GM12892 (cell line): ENCODE measurements at regions not wholly inside any gene's neighbourhood (a gene's known extent, or its start where the extent isn't known, plus 50 kb on each side); places are given as distances from the start of the nearest gene placed in this dataset.

Source experiments
- DNase-seq: peaks from one replicate; pipeline ENCODE4 v3.0.0; 2011; ENCODE audit not compliant: insufficient read length
- FAIRE-seq: peaks from 2 replicates; lab custom pipeline; 2011; peaks lifted over from hg19 to GRCh38; lab: Jason Lieb, UNC
- POLR2A ChIP-seq: IDR thresholded peaks from 2 replicates; pipeline ENCODE4 v1.6.1; 2011; ENCODE audit warnings: low read depth, low read length, control low read depth
- POLR2AphosphoS5 ChIP-seq: IDR thresholded peaks from 2 replicates; pipeline ENCODE4 v1.6.1; 2011; ENCODE audit warnings: low read depth, low read length, control low read depth
- TAF1 ChIP-seq: IDR thresholded peaks from 2 replicates; pipeline ENCODE4 v1.6.1; 2011; ENCODE audit warnings: low read depth, mild to moderate bottlenecking, control low read depth, low read length, borderline replicate concordance

DNA sequence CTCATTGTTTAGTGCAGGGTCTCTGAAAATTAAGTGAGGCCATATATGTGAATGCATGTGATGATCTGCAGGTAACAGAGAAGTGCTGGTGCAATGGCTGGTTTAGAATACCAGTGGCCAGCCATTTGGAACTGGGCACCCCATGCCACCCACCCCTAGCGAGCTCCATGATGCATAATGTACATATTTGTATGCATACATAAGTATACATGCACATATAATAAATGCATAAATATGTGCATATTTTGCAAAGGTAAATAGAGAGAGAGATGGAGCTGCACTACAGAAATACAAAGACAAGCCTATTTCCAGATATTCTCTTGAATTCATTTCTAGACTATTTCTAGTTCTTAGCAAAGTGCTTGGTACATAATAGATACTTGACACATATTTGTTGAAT lies 68.5 kb upstream of the IGSF21 start:
- FAIRE-seq: no peak
- TF ChIP-seq TAF1 (no peak), POLR2AphosphoS5 (no peak), POLR2A (no peak)
- no peak for DNase-seq

DNA sequence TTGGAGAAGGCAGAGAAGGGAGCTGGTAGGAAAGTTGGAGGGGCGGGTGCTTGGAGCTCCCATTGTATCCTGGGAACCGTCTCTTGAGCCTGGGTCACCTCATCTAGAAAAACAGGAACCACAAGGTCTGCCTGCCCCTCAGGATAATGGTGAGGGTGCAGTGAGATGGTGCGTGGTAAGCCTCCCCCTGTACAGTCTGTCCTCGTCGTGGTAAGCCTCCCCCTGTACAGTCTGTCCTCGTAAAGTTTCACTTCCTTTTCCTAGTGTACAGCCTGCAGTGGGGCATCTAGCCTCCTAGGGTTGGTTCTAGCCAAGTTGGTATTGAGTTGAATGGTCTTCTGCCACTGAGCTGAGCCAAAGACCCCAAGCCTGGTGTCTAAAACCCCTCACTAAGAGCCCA lies 66.5 kb upstream of the IGSF21 start:
- TF ChIP-seq POLR2A: no peak
- TF ChIP-seq POLR2AphosphoS5: no peak
- TF ChIP-seq TAF1: no peak
- DNase-seq: no peak
- peak; percentile 78 for FAIRE-seq

DNA sequence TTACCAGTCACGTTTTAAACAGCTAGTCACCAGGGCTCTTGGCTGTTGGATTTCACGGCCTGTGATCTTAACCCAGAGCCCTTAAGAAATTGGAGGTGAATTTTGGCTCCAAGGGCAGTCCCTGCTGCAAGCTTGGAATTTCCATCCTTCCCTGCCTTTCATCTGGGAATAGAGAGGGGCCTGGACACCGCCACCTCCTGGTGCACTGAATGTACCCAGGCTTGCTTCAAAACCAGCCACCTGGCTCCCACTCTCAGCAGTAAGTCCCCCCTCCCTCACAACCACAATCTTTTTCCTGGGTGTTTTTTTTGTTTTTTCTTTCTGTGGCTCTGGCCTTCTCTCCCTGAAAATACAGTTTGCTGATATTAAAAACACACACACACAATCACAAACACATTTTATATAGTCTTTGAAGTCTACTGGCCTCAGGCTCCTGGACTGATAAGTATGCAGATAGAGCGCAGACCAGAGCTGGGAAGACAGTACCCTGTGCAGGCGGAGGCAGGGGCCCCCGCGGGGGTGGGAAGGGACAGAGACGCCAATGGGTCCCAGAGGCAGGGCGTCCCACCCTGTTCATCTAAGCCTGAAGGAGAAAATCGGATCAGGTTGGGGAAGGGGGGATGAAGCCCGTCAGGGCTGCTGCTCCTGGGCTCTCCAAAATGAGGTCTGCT lies 65.8 kb upstream of the IGSF21 start:
- TF ChIP-seq POLR2AphosphoS5 (no peak), TAF1 (no peak), POLR2A (no peak)
- FAIRE-seq (no peak), DNase-seq (no peak)

DNA sequence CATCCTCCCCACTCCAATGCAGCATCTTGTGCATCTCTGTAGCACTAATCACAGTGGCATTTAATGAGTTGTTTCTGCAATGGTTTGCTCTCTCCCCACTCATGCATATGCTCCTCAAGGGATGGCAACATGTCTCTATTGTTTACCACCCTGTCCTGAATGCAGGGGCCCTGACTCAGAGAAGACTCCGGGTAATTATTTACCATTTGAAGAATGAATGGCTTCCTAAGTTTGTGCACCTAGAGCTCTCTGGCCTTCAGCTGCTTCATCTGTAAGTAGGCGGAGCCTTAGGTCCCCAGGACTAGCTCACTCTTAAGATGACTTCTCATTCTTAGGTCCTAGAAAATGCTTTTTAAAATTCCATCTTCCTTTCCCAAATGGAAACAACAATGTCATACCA lies 63.7 kb upstream of the IGSF21 start:
- no peak for DNase-seq
- FAIRE-seq: no peak
- TF ChIP-seq POLR2A (no peak), TAF1 (no peak), POLR2AphosphoS5 (no peak)

DNA sequence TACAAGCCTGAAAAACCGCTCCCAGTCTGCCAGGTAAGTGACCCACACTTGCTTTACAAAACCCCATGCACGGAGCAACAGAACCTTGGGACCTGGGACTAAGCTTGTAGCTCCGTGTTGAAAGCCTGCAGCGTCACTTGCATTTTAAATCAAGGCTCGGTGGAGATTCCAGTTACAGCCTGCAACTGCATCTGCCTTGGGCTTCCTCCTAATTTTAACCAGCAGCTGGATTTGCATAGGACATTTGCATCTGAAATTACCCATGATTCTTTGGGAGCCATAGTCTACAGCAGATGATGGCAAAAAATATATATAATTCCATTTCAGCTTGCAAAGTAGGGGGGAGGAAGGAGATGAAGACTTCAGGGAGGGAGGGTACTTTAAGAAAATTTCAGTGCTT lies 62.4 kb upstream of the IGSF21 start:
- TF ChIP-seq POLR2AphosphoS5: no peak
- no peak for TF ChIP-seq POLR2A
- TF ChIP-seq TAF1: no peak
- FAIRE-seq (no peak), DNase-seq (no peak)

DNA sequence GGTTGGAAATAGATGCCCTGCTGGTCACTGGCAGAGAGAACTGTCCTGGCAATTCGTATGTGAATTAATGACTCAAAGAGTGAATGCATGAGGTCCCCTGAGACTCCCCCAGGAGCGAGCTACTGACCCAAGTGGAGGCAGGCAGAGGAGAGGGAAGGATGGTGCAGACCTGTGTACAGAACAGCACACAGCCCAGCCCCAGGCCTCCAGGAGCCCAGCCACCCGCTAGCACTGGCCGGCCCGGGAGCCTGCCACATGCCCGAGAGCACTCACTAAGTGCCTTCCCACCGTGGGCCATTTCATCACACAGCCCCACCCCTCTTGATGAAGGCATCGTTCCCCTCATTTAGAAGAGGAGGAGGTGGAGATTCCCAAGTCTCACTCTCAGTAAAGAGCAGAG lies 62.0 kb upstream of the IGSF21 start:
- FAIRE-seq (no peak), DNase-seq (no peak)
- TF ChIP-seq POLR2A: no peak
- TF ChIP-seq TAF1: no peak
- TF ChIP-seq POLR2AphosphoS5: no peak

DNA sequence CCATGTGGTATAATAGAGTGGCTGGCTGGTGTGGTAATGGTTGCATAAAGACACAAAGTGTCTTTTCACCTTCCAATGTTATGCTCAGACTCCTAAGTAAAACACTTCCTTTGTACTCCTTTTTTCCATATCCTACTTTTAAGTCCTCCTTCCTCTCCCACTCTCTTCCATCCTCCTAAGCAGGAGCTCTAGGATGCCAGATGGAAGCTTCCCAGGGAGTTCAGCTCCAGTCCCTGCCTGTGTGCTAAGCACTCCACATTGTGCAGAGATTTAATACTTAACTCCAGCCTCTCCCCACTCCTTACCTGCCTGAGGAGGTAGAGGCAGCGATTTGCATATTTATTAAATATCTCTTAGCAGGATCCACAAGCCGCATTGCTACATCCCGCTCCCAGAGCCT lies 60.5 kb upstream of the IGSF21 start:
- FAIRE-seq: no peak
- TF ChIP-seq POLR2AphosphoS5: no peak
- no peak for TF ChIP-seq TAF1
- no peak for TF ChIP-seq POLR2A
- DNase-seq: no peak

DNA sequence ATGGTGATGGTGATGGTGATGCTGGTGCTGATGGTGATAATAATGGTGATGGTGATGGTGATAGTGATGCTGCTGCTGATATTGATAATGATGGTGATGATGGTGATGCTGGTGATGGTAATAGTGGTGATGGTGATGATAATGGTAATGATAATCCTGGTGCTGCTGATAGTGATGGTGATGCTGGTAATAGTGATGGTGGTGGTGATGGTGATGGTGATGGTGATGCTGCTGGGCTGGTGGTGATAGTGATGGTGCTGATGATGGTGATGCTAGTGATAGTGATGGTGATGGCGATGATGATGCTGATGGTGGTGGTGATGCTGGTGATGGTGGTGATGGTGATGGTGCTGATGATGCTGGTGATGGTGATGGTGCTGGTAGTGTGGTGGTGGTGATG lies 58.4 kb upstream of the IGSF21 start:
- TF ChIP-seq TAF1 (no peak), POLR2A (no peak), POLR2AphosphoS5 (no peak)
- no peak for FAIRE-seq
- no peak for DNase-seq

DNA sequence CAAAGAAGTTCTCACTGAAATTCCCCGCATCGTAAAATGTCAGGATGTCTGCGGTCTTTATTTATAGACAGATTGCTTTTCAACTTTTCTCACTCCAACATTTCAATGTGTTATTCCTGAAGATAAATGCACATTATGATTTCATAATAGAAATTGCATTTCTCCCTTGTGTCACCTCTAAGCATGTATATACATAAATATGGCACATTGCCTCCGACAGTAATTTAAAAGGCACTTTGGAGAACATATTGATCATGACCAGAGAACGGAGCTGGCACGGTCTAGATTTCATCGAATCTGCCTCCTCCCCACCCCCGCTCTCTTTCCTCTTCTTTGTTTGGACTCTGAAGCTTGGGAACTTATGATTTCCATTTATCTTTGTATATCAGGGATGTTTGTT lies 54.9 kb upstream of the IGSF21 start:
- no peak for TF ChIP-seq TAF1
- no peak for TF ChIP-seq POLR2AphosphoS5
- TF ChIP-seq POLR2A: no peak
- FAIRE-seq: no peak
- DNase-seq: no peak

DNA sequence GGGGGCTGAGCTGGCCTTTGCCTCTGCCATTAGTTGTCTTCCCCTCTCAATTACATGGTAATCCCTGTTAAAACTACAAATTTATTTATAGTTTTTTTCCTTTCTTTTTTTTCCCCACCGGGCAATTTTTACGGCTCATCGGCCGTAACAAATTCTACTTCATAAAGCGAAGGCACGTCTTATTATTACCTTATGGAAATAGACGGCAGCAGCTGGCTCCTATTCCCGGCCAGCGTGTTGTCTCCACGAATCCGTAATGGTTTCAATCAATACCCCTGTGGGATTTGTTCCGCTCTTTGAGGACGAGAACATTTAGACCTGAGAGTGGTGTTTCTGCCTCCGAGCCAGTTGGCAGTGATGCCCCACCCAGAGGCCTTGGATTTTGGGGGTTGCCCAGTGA lies 52.4 kb upstream of the IGSF21 start:
- no peak for TF ChIP-seq POLR2A
- TF ChIP-seq TAF1: no peak
- TF ChIP-seq POLR2AphosphoS5: no peak
- no peak for DNase-seq
- no peak for FAIRE-seq

DNA sequence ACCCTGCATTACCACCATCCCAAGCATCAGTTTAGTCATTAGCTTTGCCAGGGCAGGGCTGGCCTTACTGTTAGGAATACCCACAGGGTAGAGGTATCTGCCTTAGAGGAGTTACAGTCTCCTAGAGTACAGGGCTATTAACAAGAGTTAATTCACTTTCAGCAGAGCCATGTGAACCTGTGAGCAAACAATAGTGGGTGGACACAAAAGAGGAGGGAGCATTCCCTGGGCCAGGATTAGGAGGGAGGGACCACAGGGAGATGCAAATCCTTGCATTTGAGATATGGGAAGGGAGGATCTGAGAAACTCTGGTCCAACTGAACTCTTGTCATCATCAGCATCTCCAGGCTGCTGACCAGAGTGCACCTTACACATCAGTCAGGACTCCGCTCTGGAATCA lies 51.1 kb upstream of the IGSF21 start:
- DNase-seq (no peak), FAIRE-seq (no peak)
- TF ChIP-seq TAF1: no peak
- no peak for TF ChIP-seq POLR2A
- TF ChIP-seq POLR2AphosphoS5: no peak

DNA sequence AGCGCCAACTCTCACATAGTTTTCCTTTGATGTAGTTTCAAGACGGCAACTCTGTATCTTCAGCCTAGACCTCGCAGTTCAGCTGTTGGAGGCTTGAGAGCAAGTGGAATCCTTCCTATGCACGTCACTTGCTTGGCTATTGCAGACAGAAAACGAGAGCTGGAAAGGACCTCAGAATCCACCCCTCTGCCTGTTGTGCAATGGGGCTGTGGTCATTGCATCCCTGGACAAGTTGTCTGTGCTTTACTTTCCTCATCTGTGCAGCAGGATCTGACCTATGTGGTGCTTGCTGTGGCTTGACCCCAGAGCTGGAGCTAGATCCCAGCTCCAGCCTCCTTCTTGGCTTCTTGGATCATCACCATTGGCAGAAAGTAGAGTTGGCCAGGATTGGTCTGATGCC lies 50.0 kb upstream of the IGSF21 start:
- TF ChIP-seq POLR2AphosphoS5: no peak
- TF ChIP-seq TAF1: no peak
- no peak for TF ChIP-seq POLR2A
- no peak for DNase-seq
- FAIRE-seq: no peak
